ENCODE measurements at regions not wholly inside any gene's neighbourhood (a gene's known extent, or its start where the extent isn't known, plus 50 kb on each side); places are given as distances from the start of the nearest gene placed in this dataset.

- TF ChIP-seq CTCF (conservative IDR thresholded peaks at IDR 0.05; ENCODE audit: low read depth, low read length): no peak
- no peak overlapping the region for H3K4me3 ChIP-seq (ENCODE audit: low read length)
- DNase-seq (ENCODE audit: low read depth): no peak
Measured at GRCh38 chr5:163692091-163692490, 186.7 kb downstream of the MAT2B start.

- no peak overlapping the region for H3K4me3 ChIP-seq (ENCODE audit: low read length)
- DNase-seq (ENCODE audit: low read depth): peak; percentile 51
- TF ChIP-seq CTCF (conservative IDR thresholded peaks at IDR 0.05; ENCODE audit: low read depth, low read length): peak; percentile 79
Measured at GRCh38 chr5:163695830-163696578, 190.6 kb downstream of the MAT2B start.

- no peak for DNase-seq (ENCODE audit: low read depth)
- TF ChIP-seq CTCF (conservative IDR thresholded peaks at IDR 0.05; ENCODE audit: low read depth, low read length): no peak
- no peak overlapping the region for H3K4me3 ChIP-seq (ENCODE audit: low read length)
Measured at GRCh38 chr5:163696579-163696887, 191.1 kb downstream of the MAT2B start.

GRCh38 chr5:163706053-163706771 is 200.8 kb downstream of the MAT2B start:
- TF ChIP-seq CTCF (conservative IDR thresholded peaks at IDR 0.05; ENCODE audit: low read depth, low read length): no peak
- DNase-seq (ENCODE audit: low read depth): no peak
- H3K4me3 ChIP-seq (ENCODE audit: low read length): no peak overlapping the region

- H3K4me3 ChIP-seq (ENCODE audit: low read length): no peak overlapping the region
- no peak for DNase-seq (ENCODE audit: low read depth)
- TF ChIP-seq CTCF (conservative IDR thresholded peaks at IDR 0.05; ENCODE audit: low read depth, low read length): no peak
Measured at GRCh38 chr5:163712011-163712410, 206.6 kb downstream of the MAT2B start.

GRCh38 chr5:163718272-163718671 is 212.9 kb downstream of the MAT2B start:
- no peak for TF ChIP-seq CTCF (conservative IDR thresholded peaks at IDR 0.05; ENCODE audit: low read depth, low read length)
- no peak for DNase-seq (ENCODE audit: low read depth)
- no peak overlapping the region for H3K4me3 ChIP-seq (ENCODE audit: low read length)

GRCh38 chr5:163724305-163724704 is 218.9 kb downstream of the MAT2B start:
- TF ChIP-seq CTCF (conservative IDR thresholded peaks at IDR 0.05; ENCODE audit: low read depth, low read length): no peak
- H3K4me3 ChIP-seq (ENCODE audit: low read length): no peak overlapping the region
- DNase-seq (ENCODE audit: low read depth): no peak
